K562 (cell line): ENCODE measurements at regions not wholly inside any gene's neighbourhood (a gene's known extent, or its start where the extent isn't known, plus 50 kb on each side); places are given as distances from the start of the nearest gene placed in this dataset.

Source experiments
- ATAC-seq: fragments of 200-7000 bp; cut with Tn5 transposase; 3 replicates; pipeline ENCODE4 v1.9.1; 2020; ENCODE audit warnings: moderate library complexity
- BruUV-seq: library from RNA; stranded (reverse); fragments of 400-500 nt; replicated peaks from 2 replicates; lab custom pipeline; 2021; lab: Mats Ljungman, UMichigan
- CTCF ChIA-PET: fragments of 300-600 bp; formaldehyde crosslinking; extraction: SDS; loops from one replicate; lab custom pipeline; 2021; ENCODE audit warnings: low intra/inter-chr PET ratio; lab: Yijun Ruan, JAX
- POLR2A ChIA-PET: fragments of 300-600, 350-650 bp; sonication (Branson Sonifier 250); formaldehyde crosslinking; extraction: SDS; loops from one replicate; lab custom pipeline; 2021; ENCODE audit warnings: antibody characterized with exemption, inconsistent platforms; lab: Yijun Ruan, JAX
- DNase-seq, 4 experiments: peaks; one replicate each; pipeline versions ENCODE4 v3.0.0 to v3.0.0-alpha.2; 2011 to 2018; ENCODE audit warnings: low spot score in 3 of 4, mixed read lengths in 3 of 4; ENCODE audit errors: extremely low read depth in 1 of 4
- FAIRE-seq: peaks from 2 replicates; lab custom pipeline; 2011; peaks lifted over from hg19 to GRCh38; lab: Jason Lieb, UNC
- H2AFZ ChIP-seq: 2 replicates; pipeline ENCODE4 v1.6.0; 2011; ENCODE audit warnings: low read depth, low read length, control low read depth, inconsistent platforms
- H3K27ac ChIP-seq: fragments of 200-600 bp; 3 replicates; pipeline ENCODE4 v1.8.0; 2011; ENCODE audit warnings: low read depth, mild to moderate bottlenecking, control low read depth, inconsistent platforms, low read length, moderate library complexity, mixed read lengths; ENCODE audit errors: extremely low read depth
- H3K27me3 ChIP-seq, 2 experiments: fragments of 300-600 bp in 1 of 2; 2 replicates in 1 of 2; 3 replicates in 1 of 2; pipeline versions ENCODE4 v1.6.0 to v1.8.0; 2011; ENCODE audit warnings: inconsistent platforms in 2 of 2, low read length in 2 of 2, mild to moderate bottlenecking in 1 of 2, mixed read lengths in 1 of 2, moderate library complexity in 1 of 2; ENCODE audit not compliant: control insufficient read depth in 2 of 2, insufficient read depth in 2 of 2
- H3K36me3 ChIP-seq: fragments of 300-600 bp; 3 replicates; pipeline ENCODE4 v1.8.0; 2011; ENCODE audit warnings: mild to moderate bottlenecking, low read length, inconsistent platforms; ENCODE audit not compliant: control insufficient read depth, insufficient read depth
- H3K4me1 ChIP-seq, 2 experiments: fragments of 200-600 bp in 1 of 2; replicated peaks in 1 of 2; 2 replicates in 1 of 2; 3 replicates in 1 of 2; pipeline versions ENCODE4 v1.5.1 to v1.8.0; 2011; ENCODE audit warnings: inconsistent platforms in 2 of 2, low read length in 2 of 2, mild to moderate bottlenecking in 1 of 2, mixed read lengths in 1 of 2, moderate library complexity in 1 of 2; ENCODE audit not compliant: control insufficient read depth in 2 of 2, insufficient read depth in 2 of 2
- H3K4me2 ChIP-seq: 2 replicates; pipeline ENCODE4 v1.6.1; 2011; ENCODE audit warnings: low read length, control low read depth, inconsistent platforms, mixed read lengths; ENCODE audit not compliant: insufficient read depth
- H3K4me3 ChIP-seq: fragments of 200-600 bp; sonication (generic), shearing (Covaris generic); 2 replicates; pipeline ENCODE4 v1.5.1; 2016; ENCODE audit warnings: control low read depth, inconsistent platforms
- H3K79me2 ChIP-seq: fragments of 200-600 bp; 3 replicates; pipeline ENCODE4 v1.8.0; 2011; ENCODE audit warnings: low read length, inconsistent platforms; ENCODE audit not compliant: control insufficient read depth, insufficient read depth
- H3K9ac ChIP-seq, 2 experiments: 2 replicates each; pipeline versions ENCODE4 v1.6.0 to v1.6.1; 2011; ENCODE audit warnings: low read depth in 2 of 2, low read length in 2 of 2, control low read depth in 1 of 2, inconsistent platforms in 1 of 2, mild to moderate bottlenecking in 1 of 2, mixed read lengths in 1 of 2; ENCODE audit not compliant: insufficient read depth in 1 of 2
- H3K9me1 ChIP-seq: one replicate; pipeline ENCODE4 v1.6.0; 2011; ENCODE audit warnings: inconsistent platforms, mild to moderate bottlenecking, low read length, moderate library complexity; ENCODE audit not compliant: control insufficient read depth, insufficient read depth
- H3K9me3 ChIP-seq: replicated peaks from 2 replicates; pipeline ENCODE4 v1.5.1; 2011; ENCODE audit warnings: low read depth, low read length, inconsistent platforms; ENCODE audit not compliant: control insufficient read depth, insufficient read depth
- H4K20me1 ChIP-seq: replicated peaks from 2 replicates; pipeline ENCODE4 v1.6.1; 2011; ENCODE audit warnings: low read length, inconsistent platforms, mixed read lengths; ENCODE audit not compliant: control insufficient read depth, insufficient read depth
- CAMTA2 ChIP-seq: fragments of 250-450 bp; sonication (Bioruptor Pico); conservative IDR thresholded peaks from 2 replicates; pipeline ENCODE4 v1.5.1; 2022
- ETV5 ChIP-seq: sonication (generic); formaldehyde crosslinking; IDR thresholded peaks from 2 replicates; pipeline ENCODE4 v1.4.0; 2020; ENCODE audit warnings: low read depth, mild to moderate bottlenecking, missing genetic modification reagents
- HNRNPLL ChIP-seq: fragments of 200-400 bp; formaldehyde crosslinking; IDR thresholded peaks from 2 replicates; pipeline ENCODE4 v1.6.1; 2017; ENCODE audit warnings: low read length, low read depth, mild to moderate bottlenecking; ENCODE audit not compliant: poor library complexity, severe bottlenecking
- HNRNPUL1 ChIP-seq: fragments of 200-400 bp; formaldehyde crosslinking; IDR thresholded peaks from 2 replicates; pipeline ENCODE4 v1.6.1; 2017; ENCODE audit warnings: low read length
- MBD2 ChIP-seq: sonication (generic); IDR thresholded peaks from 2 replicates; pipeline ENCODE4 v1.6.1; 2016; ENCODE audit warnings: low read depth, borderline replicate concordance
- NONO ChIP-seq, 2 experiments: fragments of 200-400 bp in 1 of 2; fragments of 450-650 bp in 1 of 2; formaldehyde crosslinking in 1 of 2; IDR thresholded peaks; 2 replicates each; pipeline ENCODE4 v1.6.1; 2017; ENCODE audit warnings: low read depth in 2 of 2, mild to moderate bottlenecking in 2 of 2, moderate library complexity in 2 of 2, low read length in 1 of 2
- PHF20 ChIP-seq: fragments of 450-650 bp; IDR thresholded peaks from 2 replicates; pipeline ENCODE4 v1.6.1; 2018; ENCODE audit not compliant: partially characterized antibody
- PHTF2 ChIP-seq: fragments of 250-450 bp; sonication (Bioruptor Pico); IDR thresholded peaks from 2 replicates; pipeline ENCODE4 v1.5.0; 2021; ENCODE audit warnings: mild to moderate bottlenecking
- SMARCA4 ChIP-seq: fragments of 450-650 bp; IDR thresholded peaks from 2 replicates; pipeline ENCODE4 v1.6.1; 2016
- ZNF12 ChIP-seq: sonication (generic); formaldehyde crosslinking; IDR thresholded peaks from 2 replicates; pipeline ENCODE4 v1.4.0; 2020; ENCODE audit warnings: mild to moderate bottlenecking, missing genetic modification reagents
- ZNF133 ChIP-seq: fragments of 250-450 bp; sonication (Bioruptor Pico); IDR thresholded peaks from 2 replicates; pipeline ENCODE4 v1.4.0; 2020; ENCODE audit warnings: mild to moderate bottlenecking
- ZNF263 ChIP-seq: sonication (generic); formaldehyde crosslinking; IDR thresholded peaks from 2 replicates; pipeline ENCODE4 v1.8.0; 2022; ENCODE audit warnings: mild to moderate bottlenecking, missing genetic modification reagents, borderline replicate concordance
- WGBS: fragments of 100-300 bp; shearing (Covaris generic); methylation state at CpG from one replicate; pipeline ENCODE4 v1.1.6; 2016; ENCODE audit warnings: low coverage, mixed read lengths; ENCODE audit not compliant: insufficient coverage; ENCODE audit errors: missing lambda C conversion rate; 5-methylcytosine and 5-hydroxymethylcytosine counted together
- in situ Hi-C: fragments of 300-500 bp; cut with MboI; formaldehyde crosslinking; loops from 4 replicates; pipeline ENCODE4 v1.15.0; 2018; ENCODE audit warnings: inconsistent platforms, mixed read lengths
- intact Hi-C: fragments of 100-400 bp; cut with micrococcal nuclease; formaldehyde crosslinking; loops from 2 replicates; pipeline ENCODE4 v1.14.2; 2022
- TF ChIP-seq, protein P1 (sequence below): sonication (generic); formaldehyde crosslinking; IDR thresholded peaks from 2 replicates; pipeline ENCODE4 v1.5.0; 2020; ENCODE audit warnings: missing genetic modification reagents
- TF ChIP-seq, protein P2 (sequence below): fragments of 450-650 bp; formaldehyde crosslinking; IDR thresholded peaks from 2 replicates; pipeline ENCODE4 v1.4.0; 2022; ENCODE audit warnings: missing genetic modification characterization

DNA sequence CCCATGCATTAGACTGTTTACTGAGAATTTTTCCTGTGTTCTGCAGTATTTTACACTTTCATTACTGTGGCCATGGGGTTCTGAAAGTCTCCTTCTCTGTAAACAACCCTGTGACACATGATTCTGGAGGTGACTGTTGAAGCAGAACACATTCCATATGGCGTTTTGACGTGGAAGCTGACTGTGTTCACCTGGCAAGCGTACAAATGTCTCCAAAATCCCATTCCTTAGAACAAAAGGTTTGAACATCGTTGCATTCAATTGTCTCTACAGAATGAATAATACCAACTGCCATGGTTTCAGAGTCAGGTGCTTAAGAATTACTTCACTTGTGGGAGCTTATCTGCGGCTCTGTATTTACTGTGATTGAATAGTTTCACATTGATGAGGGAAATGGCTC is 485.6 kb upstream of the TMEM132C start:
- H3K9ac ChIP-seq, result no peak overlapping the region
- no peak for DNase-seq
- CTCF ChIA-PET, result no interaction called here
- ATAC-seq, result no peak
- BruUV-seq, result no TSS peak
- H3K4me2 ChIP-seq, result no peak overlapping the region
- no peaks in the 10 kb centered on the region for H4K20me1 ChIP-seq
- no peaks in the 10 kb centered on the region for H3K4me1 ChIP-seq
- WGBS, result 1% methylated on average over 5 of the region's 5 CpGs
- in situ Hi-C loops, result no loop called here
- POLR2A ChIA-PET, result no interaction called here
- H3K27me3 ChIP-seq, result no peaks in the 10 kb centered on the region
- H3K9me1 ChIP-seq, result no peaks in the 10 kb centered on the region
- no peak for FAIRE-seq
- H3K27ac ChIP-seq, result no peak overlapping the region
- H3K9me3 ChIP-seq, result no peaks in the 10 kb centered on the region; the same call in 1 of the 2 replicates
- TF ChIP-seq, protein P1, sequence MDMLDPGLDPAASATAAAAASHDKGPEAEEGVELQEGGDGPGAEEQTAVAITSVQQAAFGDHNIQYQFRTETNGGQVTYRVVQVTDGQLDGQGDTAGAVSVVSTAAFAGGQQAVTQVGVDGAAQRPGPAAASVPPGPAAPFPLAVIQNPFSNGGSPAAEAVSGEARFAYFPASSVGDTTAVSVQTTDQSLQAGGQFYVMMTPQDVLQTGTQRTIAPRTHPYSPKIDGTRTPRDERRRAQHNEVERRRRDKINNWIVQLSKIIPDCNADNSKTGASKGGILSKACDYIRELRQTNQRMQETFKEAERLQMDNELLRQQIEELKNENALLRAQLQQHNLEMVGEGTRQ, result no peak
- TF ChIP-seq PHF20, result no peak
- no peak for TF ChIP-seq HNRNPLL
- no peak for TF ChIP-seq ZNF12 (CRISPR knock-in tag)
- no peak for TF ChIP-seq ETV5
- no peak overlapping the region for H2AFZ ChIP-seq
- H3K79me2 ChIP-seq, result no peaks in the 10 kb centered on the region
- no peaks in the 10 kb centered on the region for H3K36me3 ChIP-seq
- H3K4me3 ChIP-seq, result no peak overlapping the region
- intact Hi-C loops, result no loop called here

DNA sequence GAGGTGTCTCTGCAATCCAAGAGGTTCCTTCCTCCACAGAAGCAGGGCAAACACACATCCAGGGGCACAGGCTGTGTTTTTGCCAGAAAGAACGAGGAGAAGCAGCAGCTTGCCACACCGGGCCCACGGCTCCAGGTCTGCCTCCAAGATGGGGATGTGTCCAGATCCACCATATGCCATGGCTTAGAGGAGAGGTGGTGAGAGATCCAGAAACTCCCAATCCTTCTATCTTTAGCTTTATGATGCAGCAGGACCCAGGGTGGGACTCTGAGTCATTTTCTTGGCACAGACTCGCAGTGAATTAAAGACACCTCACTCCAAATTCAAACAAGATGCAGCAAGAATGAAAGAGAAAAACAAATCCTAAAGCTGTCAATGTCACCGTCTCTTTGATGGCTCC is 481.4 kb upstream of the TMEM132C start:
- H3K79me2 ChIP-seq, result no peaks in the 10 kb centered on the region
- no peaks in the 10 kb centered on the region for H3K36me3 ChIP-seq
- CTCF ChIA-PET, result no interaction called here
- in situ Hi-C loops, result no loop called here
- no peak for ATAC-seq
- H3K4me2 ChIP-seq, result no peak overlapping the region
- no peak overlapping the region for H3K4me3 ChIP-seq
- no peak for FAIRE-seq
- no peaks in the 10 kb centered on the region for H3K9me1 ChIP-seq
- H2AFZ ChIP-seq, result no peak overlapping the region
- 0 out of 2 replicates have a peak, but pooled peaks cover 2% of the 10 kb centered on the region for H3K9me3 ChIP-seq
- TF ChIP-seq NONO (IDR thresholded peaks at IDR 0.05; ENCODE audit: low read depth in 2 of 2, low read length in 1 of 2) (no peak), MBD2 (no peak), SMARCA4 (no peak), CAMTA2 (no peak), ZNF133 (no peak), PHTF2 (CRISPR knock-in tag) (no peak), ZNF263 (no peak), HNRNPUL1 (no peak)
- TF ChIP-seq, protein P2, sequence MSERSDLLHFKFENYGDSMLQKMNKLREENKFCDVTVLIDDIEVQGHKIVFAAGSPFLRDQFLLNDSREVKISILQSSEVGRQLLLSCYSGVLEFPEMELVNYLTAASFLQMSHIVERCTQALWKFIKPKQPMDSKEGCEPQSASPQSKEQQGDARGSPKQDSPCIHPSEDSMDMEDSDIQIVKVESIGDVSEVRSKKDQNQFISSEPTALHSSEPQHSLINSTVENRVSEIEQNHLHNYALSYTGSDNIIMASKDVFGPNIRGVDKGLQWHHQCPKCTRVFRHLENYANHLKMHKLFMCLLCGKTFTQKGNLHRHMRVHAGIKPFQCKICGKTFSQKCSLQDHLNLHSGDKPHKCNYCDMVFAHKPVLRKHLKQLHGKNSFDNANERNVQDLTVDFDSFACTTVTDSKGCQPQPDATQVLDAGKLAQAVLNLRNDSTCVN (CRISPR knock-in tag), result no peak
- H3K27ac ChIP-seq, result no peak overlapping the region
- BruUV-seq, result no TSS peak
- no peaks in the 10 kb centered on the region for H3K4me1 ChIP-seq
- H3K9ac ChIP-seq, result no peak overlapping the region
- DNase-seq, result no peak
- intact Hi-C loops, result no loop called here
- WGBS, result 0% methylated on average over 5 of the region's 5 CpGs
- H3K27me3 ChIP-seq, result no peaks in the 10 kb centered on the region
- H4K20me1 ChIP-seq, result no peaks in the 10 kb centered on the region
- POLR2A ChIA-PET, result interaction anchor here (0.6 kb wide), 1 partner anchor 233 kb away, joined by 4 read pairs; no protein-coding TSS in a partner anchor
